ENCODE measurements at regions not wholly inside any gene's neighbourhood (a gene's known extent, or its start where the extent isn't known, plus 50 kb on each side); places are given as distances from the start of the nearest gene placed in this dataset.
"Not testable (repeated sequence)": the region's sequence is repeated elsewhere in the genome, so short reads cannot be mapped to it uniquely, and the experiment has no call there.

- CTCF ChIA-PET: no interaction called here
- TF ChIP-seq CTCF (IDR thresholded peaks at IDR 0.05; ENCODE audit: unreplicated experiment): no peak
- Mint-ChIP-seq H3K27ac (ENCODE audit: unreplicated experiment) (no peak overlapping the region), H3K4me1 (ENCODE audit: low read depth, unreplicated experiment) (no peaks in the 10 kb centered on the region), H3K27me3 (ENCODE audit: unreplicated experiment) (peaks cover 86% of the 10 kb centered on the region), H3K36me3 (ENCODE audit: insufficient read depth, unreplicated experiment) (no peaks in the 10 kb centered on the region), H3K4me3 (ENCODE audit: low read depth, unreplicated experiment) (no peak overlapping the region), H3K9me3 (ENCODE audit: low read depth, unreplicated experiment) (peaks cover 9% of the 10 kb centered on the region)
- intact Hi-C loops (cut with micrococcal nuclease; ENCODE audit: unreplicated experiment): no loop called here
- no peak for DNase-seq
- BruUV-seq (replicated peaks): no TSS peak
Measured at GRCh38 chr15:69921626-69922619, 175.8 kb downstream of the TLE3 start.

GRCh38 chr15:69924531-69924930 is 173.2 kb downstream of the TLE3 start:
- H3K9me3 Mint-ChIP-seq (ENCODE audit: low read depth, unreplicated experiment): peaks cover 15% of the 10 kb centered on the region
- CTCF ChIA-PET: no interaction called here
- DNase-seq: no peak
- no peak overlapping the region for H3K4me3 Mint-ChIP-seq (ENCODE audit: low read depth, unreplicated experiment)
- H3K4me1 Mint-ChIP-seq (ENCODE audit: low read depth, unreplicated experiment): no peaks in the 10 kb centered on the region
- no TSS peak for BruUV-seq (replicated peaks)
- H3K27ac Mint-ChIP-seq (ENCODE audit: unreplicated experiment): no peak overlapping the region
- intact Hi-C loops (cut with micrococcal nuclease; ENCODE audit: unreplicated experiment): no loop called here
- TF ChIP-seq CTCF (IDR thresholded peaks at IDR 0.05; ENCODE audit: unreplicated experiment): no peak
- peaks cover 84% of the 10 kb centered on the region for H3K27me3 Mint-ChIP-seq (ENCODE audit: unreplicated experiment)
- no peaks in the 10 kb centered on the region for H3K36me3 Mint-ChIP-seq (ENCODE audit: insufficient read depth, unreplicated experiment)

- no peak for TF ChIP-seq CTCF (IDR thresholded peaks at IDR 0.05; ENCODE audit: unreplicated experiment)
- H3K36me3 Mint-ChIP-seq (ENCODE audit: insufficient read depth, unreplicated experiment): no peaks in the 10 kb centered on the region
- intact Hi-C loops (cut with micrococcal nuclease; ENCODE audit: unreplicated experiment): no loop called here
- no TSS peak for BruUV-seq (replicated peaks)
- H3K9me3 Mint-ChIP-seq (ENCODE audit: low read depth, unreplicated experiment): peaks cover 17% of the 10 kb centered on the region
- peaks cover 84% of the 10 kb centered on the region for H3K27me3 Mint-ChIP-seq (ENCODE audit: unreplicated experiment)
- CTCF ChIA-PET: no interaction called here
- no peak for DNase-seq
- no peak overlapping the region for H3K27ac Mint-ChIP-seq (ENCODE audit: unreplicated experiment)
- H3K4me3 Mint-ChIP-seq (ENCODE audit: low read depth, unreplicated experiment): no peak overlapping the region
- no peaks in the 10 kb centered on the region for H3K4me1 Mint-ChIP-seq (ENCODE audit: low read depth, unreplicated experiment)
Measured at GRCh38 chr15:69926006-69926405, 171.7 kb downstream of the TLE3 start.

GRCh38 chr15:69926721-69927120 is 171.0 kb downstream of the TLE3 start:
- H3K27me3 Mint-ChIP-seq (ENCODE audit: unreplicated experiment): peaks cover 84% of the 10 kb centered on the region
- H3K27ac Mint-ChIP-seq (ENCODE audit: unreplicated experiment): no peak overlapping the region
- H3K4me3 Mint-ChIP-seq (ENCODE audit: low read depth, unreplicated experiment): no peak overlapping the region
- TF ChIP-seq CTCF (IDR thresholded peaks at IDR 0.05; ENCODE audit: unreplicated experiment): no peak
- intact Hi-C loops (cut with micrococcal nuclease; ENCODE audit: unreplicated experiment): no loop called here
- peaks cover 17% of the 10 kb centered on the region for H3K9me3 Mint-ChIP-seq (ENCODE audit: low read depth, unreplicated experiment)
- no peak for DNase-seq
- no peaks in the 10 kb centered on the region for H3K4me1 Mint-ChIP-seq (ENCODE audit: low read depth, unreplicated experiment)
- BruUV-seq (replicated peaks): no TSS peak
- CTCF ChIA-PET: no interaction called here
- no peaks in the 10 kb centered on the region for H3K36me3 Mint-ChIP-seq (ENCODE audit: insufficient read depth, unreplicated experiment)

- peaks cover 14% of the 10 kb centered on the region for H3K9me3 Mint-ChIP-seq (ENCODE audit: low read depth, unreplicated experiment)
- DNase-seq; H3K27ac Mint-ChIP-seq (ENCODE audit: unreplicated experiment); H3K36me3 Mint-ChIP-seq (ENCODE audit: insufficient read depth, unreplicated experiment); CTCF ChIA-PET; intact Hi-C loops (cut with micrococcal nuclease; ENCODE audit: unreplicated experiment); H3K4me1 Mint-ChIP-seq (ENCODE audit: low read depth, unreplicated experiment); BruUV-seq (replicated peaks); H3K4me3 Mint-ChIP-seq (ENCODE audit: low read depth, unreplicated experiment): not testable (repeated sequence)
- peaks cover 84% of the 10 kb centered on the region for H3K27me3 Mint-ChIP-seq (ENCODE audit: unreplicated experiment)
Measured at GRCh38 chr15:69928890-69929289, 168.8 kb downstream of the TLE3 start.

Data from Calu3 (cell line).